ENCODE measurements at regions not wholly inside any gene's neighbourhood (a gene's known extent, or its start where the extent isn't known, plus 50 kb on each side); places are given as distances from the start of the nearest gene placed in this dataset.
"Not testable (repeated sequence)": the region's sequence is repeated elsewhere in the genome, so short reads cannot be mapped to it uniquely, and the experiment has no call there.

GRCh38 chr2:83261591-83262136, 1197.4 kb downstream of the SUCLG1 start:
- DNase-seq (ENCODE audit: low read depth in 2 of 2) = no peak

GRCh38 chr2:83253848-83254247, 1205.2 kb downstream of the SUCLG1 start:
- DNase-seq (ENCODE audit: low read depth in 2 of 2) = no peak

GRCh38 chr2:83251321-83251872, 1207.7 kb downstream of the SUCLG1 start:
- DNase-seq (ENCODE audit: low read depth in 2 of 2) = no peak

GRCh38 chr2:83245806-83246537, 1213.1 kb downstream of the SUCLG1 start:
- not testable (repeated sequence) for DNase-seq (ENCODE audit: low read depth in 2 of 2)

GRCh38 chr2:83240611-83241010, 1218.5 kb downstream of the SUCLG1 start:
- DNase-seq (ENCODE audit: low read depth in 2 of 2) = no peak

GRCh38 chr2:83238111-83238510, 1221.0 kb downstream of the SUCLG1 start:
- DNase-seq (ENCODE audit: low read depth in 2 of 2) = no peak

GRCh38 chr2:83234246-83234645, 1224.8 kb downstream of the SUCLG1 start:
- DNase-seq (ENCODE audit: low read depth in 2 of 2) = no peak

GRCh38 chr2:83233781-83234180, 1225.3 kb downstream of the SUCLG1 start:
- no peak for DNase-seq (ENCODE audit: low read depth in 2 of 2)

- no peak for DNase-seq (ENCODE audit: low read depth in 2 of 2)
Measured at GRCh38 chr2:83233326-83233725, 1225.8 kb downstream of the SUCLG1 start.

GRCh38 chr2:83229443-83229842, 1229.6 kb downstream of the SUCLG1 start:
- no peak for DNase-seq (ENCODE audit: low read depth in 2 of 2)

GRCh38 chr2:83224591-83225200, 1234.4 kb downstream of the SUCLG1 start:
- DNase-seq (ENCODE audit: low read depth in 2 of 2) = no peak

- no peak for DNase-seq (ENCODE audit: low read depth in 2 of 2)
Measured at GRCh38 chr2:83221258-83221657, 1237.8 kb downstream of the SUCLG1 start.

- DNase-seq (ENCODE audit: low read depth in 2 of 2) = no peak
Measured at GRCh38 chr2:83217854-83218253, 1241.2 kb downstream of the SUCLG1 start.

GRCh38 chr2:83196225-83196624, 1262.9 kb downstream of the SUCLG1 start:
- no peak for DNase-seq (ENCODE audit: low read depth in 2 of 2)

GRCh38 chr2:83191316-83191715, 1267.8 kb downstream of the SUCLG1 start:
- no peak for DNase-seq (ENCODE audit: low read depth in 2 of 2)

- no peak for DNase-seq (ENCODE audit: low read depth in 2 of 2)
Measured at GRCh38 chr2:83186105-83186760, 1272.8 kb downstream of the SUCLG1 start.

GRCh38 chr2:83180862-83181530, 1278.1 kb downstream of the SUCLG1 start:
- not testable (repeated sequence) for DNase-seq (ENCODE audit: low read depth in 2 of 2)

GRCh38 chr2:83176539-83176938, 1282.5 kb downstream of the SUCLG1 start:
- DNase-seq (ENCODE audit: low read depth in 2 of 2) = no peak

- DNase-seq (ENCODE audit: low read depth in 2 of 2) = no peak
Measured at GRCh38 chr2:83172841-83173240, 1286.2 kb downstream of the SUCLG1 start.

GRCh38 chr2:83168377-83168776, 1290.7 kb downstream of the SUCLG1 start:
- DNase-seq (ENCODE audit: low read depth in 2 of 2) = no peak

- no peak for DNase-seq (ENCODE audit: low read depth in 2 of 2)
Measured at GRCh38 chr2:83162421-83162820, 1296.7 kb downstream of the SUCLG1 start.

- DNase-seq (ENCODE audit: low read depth in 2 of 2) = no peak
Measured at GRCh38 chr2:83160571-83160970, 1298.5 kb downstream of the SUCLG1 start.

Measured in stimulated activated CD8-positive, alpha-beta memory T cell treated with anti-CD3 and anti-CD28 coated beads, Interleukin-7, amount 100 ng/mL, for 4 hours (primary cell).